ENCODE measurements at regions not wholly inside any gene's neighbourhood (a gene's known extent, or its start where the extent isn't known, plus 50 kb on each side); places are given as distances from the start of the nearest gene placed in this dataset.

- no peak for TF ChIP-seq Cebpa-rat (IDR thresholded peaks at IDR 0.05)
- Histone ChIP-seq H3K9ac (no peak overlapping the region), H3K27ac (no peak overlapping the region), H4K20me1 (no peaks in the 10 kb centered on the region; a peak in 2 of 22 replicates), H3K27me3 (no peaks in the 10 kb centered on the region), H3K9me3 (replicated peaks in 1 of 11) (no peaks in the 10 kb centered on the region), H3K4me2 (peak overlapping the region in 1 of 11 experiments; percentile 20; a peak in 1 of 22 replicates), H3K4me1 (peaks cover 0 to 8% (median 0%) of the 10 kb centered on the region in 10 experiments; a peak in 2 of 20 replicates), H3K36me3 (no peaks in the 10 kb centered on the region), H3K4me3 (no peak overlapping the region)
Measured at GRCh38 chr22:27420195-27420816, 381.2 kb downstream of the MN1 start.

GRCh38 chr22:27420817-27421361 is 380.7 kb downstream of the MN1 start:
- no peak for TF ChIP-seq Cebpa-rat (IDR thresholded peaks at IDR 0.05)
- H3K4me2 ChIP-seq: peak overlapping the region in 3 of 11 experiments; percentile 1 to 20 (median 4); a peak in 1 of 22 replicates
- no peaks in the 10 kb centered on the region for H3K36me3 ChIP-seq
- H3K27me3 ChIP-seq: no peaks in the 10 kb centered on the region
- H3K4me3 ChIP-seq: no peak overlapping the region
- H3K9ac ChIP-seq: no peak overlapping the region
- H3K27ac ChIP-seq: no peak overlapping the region
- no peaks in the 10 kb centered on the region for H3K9me3 ChIP-seq (replicated peaks in 1 of 11)
- H4K20me1 ChIP-seq: no peaks in the 10 kb centered on the region; a peak in 2 of 22 replicates
- peaks cover 0 to 8% (median 0%) of the 10 kb centered on the region in 10 experiments; a peak in 2 of 20 replicates for H3K4me1 ChIP-seq

- Histone ChIP-seq H3K9me3 (replicated peaks in 1 of 11) (peaks cover 0 to 3% (median 0%) of the 10 kb centered on the region in 11 experiments; a peak in 2 of 22 replicates), H3K27ac (no peak overlapping the region), H3K4me1 (peaks cover 0 to 8% (median 0%) of the 10 kb centered on the region in 10 experiments; a peak in 2 of 20 replicates), H3K9ac (no peak overlapping the region), H3K4me2 (no peak overlapping the region), H3K36me3 (no peaks in the 10 kb centered on the region), H4K20me1 (no peaks in the 10 kb centered on the region; a peak in 2 of 22 replicates), H3K27me3 (no peaks in the 10 kb centered on the region), H3K4me3 (no peak overlapping the region)
- no peak for TF ChIP-seq Cebpa-rat (IDR thresholded peaks at IDR 0.05)
Measured at GRCh38 chr22:27422442-27422841, 379.1 kb downstream of the MN1 start.

GRCh38 chr22:27424319-27424718 is 377.2 kb downstream of the MN1 start:
- peaks cover 0 to 16% (median 0%) of the 10 kb centered on the region in 10 experiments; a peak in 3 of 20 replicates for H3K4me1 ChIP-seq
- no peaks in the 10 kb centered on the region for H4K20me1 ChIP-seq
- no peak overlapping the region for H3K27ac ChIP-seq
- peaks cover 0 to 9% (median 0%) of the 10 kb centered on the region in 11 experiments; a peak in 2 of 22 replicates for H3K9me3 ChIP-seq (replicated peaks in 1 of 11)
- no peak overlapping the region for H3K4me3 ChIP-seq
- no peak overlapping the region for H3K4me2 ChIP-seq
- TF ChIP-seq Cebpa-rat (IDR thresholded peaks at IDR 0.05): no peak
- no peak overlapping the region for H3K9ac ChIP-seq
- H3K36me3 ChIP-seq: no peaks in the 10 kb centered on the region
- no peaks in the 10 kb centered on the region for H3K27me3 ChIP-seq

- no peak for TF ChIP-seq Cebpa-rat (IDR thresholded peaks at IDR 0.05)
- Histone ChIP-seq H3K4me1 (peaks cover 0 to 8% (median 0%) of the 10 kb centered on the region in 10 experiments; a peak in 3 of 20 replicates), H3K27ac (no peak overlapping the region), H3K4me2 (no peak overlapping the region), H3K36me3 (no peaks in the 10 kb centered on the region), H3K9ac (no peak overlapping the region), H3K9me3 (replicated peaks in 1 of 11) (peaks cover 0 to 25% (median 11%) of the 10 kb centered on the region in 11 experiments; a peak in 19 of 22 replicates), H3K4me3 (no peak overlapping the region), H4K20me1 (no peaks in the 10 kb centered on the region), H3K27me3 (no peaks in the 10 kb centered on the region)
Measured at GRCh38 chr22:27429476-27429875, 372.1 kb downstream of the MN1 start.

- H3K4me3 ChIP-seq: no peak overlapping the region
- no peak for TF ChIP-seq Cebpa-rat (IDR thresholded peaks at IDR 0.05)
- H4K20me1 ChIP-seq: no peaks in the 10 kb centered on the region
- H3K36me3 ChIP-seq: no peaks in the 10 kb centered on the region
- peaks cover 0 to 25% (median 11%) of the 10 kb centered on the region in 11 experiments; a peak in 19 of 22 replicates for H3K9me3 ChIP-seq (replicated peaks in 1 of 11)
- H3K27ac ChIP-seq: no peak overlapping the region
- H3K4me2 ChIP-seq: no peak overlapping the region
- peaks cover 0 to 8% (median 0%) of the 10 kb centered on the region in 10 experiments; a peak in 3 of 20 replicates for H3K4me1 ChIP-seq
- H3K27me3 ChIP-seq: no peaks in the 10 kb centered on the region
- no peak overlapping the region for H3K9ac ChIP-seq
Measured at GRCh38 chr22:27431081-27431480, 370.5 kb downstream of the MN1 start.

GRCh38 chr22:27431896-27432295 is 369.7 kb downstream of the MN1 start:
- Histone ChIP-seq H3K9ac (no peak overlapping the region), H3K4me3 (no peak overlapping the region), H4K20me1 (no peaks in the 10 kb centered on the region), H3K36me3 (no peaks in the 10 kb centered on the region), H3K27ac (no peak overlapping the region), H3K4me2 (no peak overlapping the region), H3K9me3 (replicated peaks in 1 of 11) (peaks cover 0 to 25% (median 11%) of the 10 kb centered on the region in 11 experiments; a peak in 19 of 22 replicates), H3K27me3 (no peaks in the 10 kb centered on the region), H3K4me1 (peaks cover 0 to 8% (median 0%) of the 10 kb centered on the region in 10 experiments; a peak in 3 of 20 replicates)
- no peak for TF ChIP-seq Cebpa-rat (IDR thresholded peaks at IDR 0.05)

- H4K20me1 ChIP-seq: no peaks in the 10 kb centered on the region; a peak in 1 of 22 replicates
- H3K27me3 ChIP-seq: no peaks in the 10 kb centered on the region
- no peak overlapping the region for H3K4me2 ChIP-seq
- H3K9me3 ChIP-seq (replicated peaks in 1 of 11): peaks cover 0 to 17% (median 11%) of the 10 kb centered on the region in 11 experiments; a peak in 19 of 22 replicates
- no peak overlapping the region for H3K27ac ChIP-seq
- H3K9ac ChIP-seq: no peak overlapping the region
- no peaks in the 10 kb centered on the region for H3K36me3 ChIP-seq
- peaks cover 0 to 11% (median 1%) of the 10 kb centered on the region in 10 experiments; a peak in 11 of 20 replicates for H3K4me1 ChIP-seq
- no peak for TF ChIP-seq Cebpa-rat (IDR thresholded peaks at IDR 0.05)
- no peak overlapping the region for H3K4me3 ChIP-seq
Measured at GRCh38 chr22:27433099-27433498, 368.5 kb downstream of the MN1 start.

GRCh38 chr22:27433585-27434190 is 367.9 kb downstream of the MN1 start:
- Histone ChIP-seq H3K4me3 (no peak overlapping the region), H3K9ac (no peak overlapping the region), H3K27me3 (no peaks in the 10 kb centered on the region), H3K4me2 (no peak overlapping the region), H3K9me3 (replicated peaks in 1 of 11) (peaks cover 0 to 17% (median 11%) of the 10 kb centered on the region in 11 experiments; a peak in 19 of 22 replicates), H3K36me3 (no peaks in the 10 kb centered on the region), H3K4me1 (peaks cover 0 to 12% (median 7%) of the 10 kb centered on the region in 10 experiments; a peak in 14 of 20 replicates), H3K27ac (no peak overlapping the region), H4K20me1 (no peaks in the 10 kb centered on the region; a peak in 1 of 22 replicates)
- TF ChIP-seq Cebpa-rat (IDR thresholded peaks at IDR 0.05): no peak

Measured in BLaER1 treated with 17β-estradiol and CSF1 and Interleukin-3, amounts not matched to agents 10 nM and 100 nM (cell line).